ENCODE measurements at regions not wholly inside any gene's neighbourhood (a gene's known extent, or its start where the extent isn't known, plus 50 kb on each side); places are given as distances from the start of the nearest gene placed in this dataset.

DNA sequence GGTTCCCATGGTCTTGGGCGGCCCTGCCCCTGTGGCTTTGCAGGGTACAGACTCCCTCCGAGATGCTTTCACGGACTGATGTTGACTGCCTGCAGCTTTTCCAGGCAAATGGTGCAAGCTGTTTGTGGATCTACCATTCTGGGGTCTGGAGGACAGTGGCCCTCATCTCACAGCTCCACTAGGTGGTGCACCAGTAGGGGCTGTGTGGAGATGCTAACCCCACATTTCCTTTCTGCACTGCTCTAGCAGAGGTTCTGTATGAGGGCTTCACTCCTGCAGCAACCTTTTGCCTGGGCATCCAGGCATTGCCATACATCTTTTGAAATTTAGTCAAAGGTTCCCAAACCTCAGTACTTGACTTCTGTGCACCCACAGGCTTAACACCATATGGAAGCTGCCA, 176.1 kb downstream of the DCAF12L1 start:
- H3K27me3 Mint-ChIP-seq (ENCODE audit: insufficient read depth, low read depth, poor library complexity): no peaks in the 10 kb centered on the region
- DNase-seq (ENCODE audit: low spot score): peak; percentile 8

DNA sequence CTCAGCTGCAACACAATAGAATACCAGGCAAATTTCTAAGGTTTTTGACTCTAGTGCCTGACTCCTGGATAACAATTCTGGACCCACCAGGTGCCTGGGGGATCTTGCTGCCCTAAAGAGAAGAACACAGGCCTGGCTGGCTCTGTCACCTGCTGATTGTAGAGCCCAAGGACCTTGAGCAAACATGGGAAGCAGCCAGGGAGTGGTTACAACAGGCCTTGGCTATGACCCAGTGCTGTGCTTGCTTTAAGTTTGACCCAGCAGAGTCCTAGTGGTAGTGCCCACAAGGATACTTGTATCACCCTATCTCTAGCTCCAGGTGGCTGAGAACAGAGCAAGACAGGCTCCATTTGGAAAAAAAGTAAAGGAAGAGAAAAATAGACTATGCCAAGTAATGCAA, 176.8 kb upstream of the DCAF12L2 start:
- DNase-seq (ENCODE audit: low spot score) (no peak), ATAC-seq (no peak)
- no peaks in the 10 kb centered on the region for H3K27me3 ChIP-seq (ENCODE audit: insufficient read depth)
- no peak overlapping the region for H3K4me3 ChIP-seq
- no peaks in the 10 kb centered on the region for H3K4me1 Mint-ChIP-seq
- H3K4me3 Mint-ChIP-seq: no peak overlapping the region
- no peaks in the 10 kb centered on the region for H3K9me2 ChIP-seq (ENCODE audit: insufficient read depth)
- H3K79me2 ChIP-seq (replicated peaks; ENCODE audit: insufficient read depth): peaks cover 50% of the 10 kb centered on the region
- H3K4me2 ChIP-seq: no peak overlapping the region
- H3K4me1 ChIP-seq (ENCODE audit: insufficient read depth): no peaks in the 10 kb centered on the region
- H3K36me3 Mint-ChIP-seq (ENCODE audit: low read depth): no peaks in the 10 kb centered on the region; the same call in 2 of the 3 replicates
- H3F3A ChIP-seq (replicated peaks; ENCODE audit: low read depth): no peaks in the 10 kb centered on the region
- peaks cover 6% of the 10 kb centered on the region; the same call in 1 of the 3 replicates for H3K9me3 Mint-ChIP-seq
- H3K27ac Mint-ChIP-seq: no peak overlapping the region
- no peak overlapping the region for H2AFZ ChIP-seq
- no peak overlapping the region for H3K27ac ChIP-seq (ENCODE audit: low read depth)
- no peaks in the 10 kb centered on the region for H3K36me3 ChIP-seq (ENCODE audit: insufficient read depth)
- no peaks in the 10 kb centered on the region for H3K27me3 Mint-ChIP-seq (ENCODE audit: insufficient read depth, low read depth, poor library complexity)
- no peaks in the 10 kb centered on the region; the same call in 1 of the 2 replicates for H4K20me1 ChIP-seq (replicated peaks; ENCODE audit: insufficient read depth)
- TF ChIP-seq, protein P1, sequence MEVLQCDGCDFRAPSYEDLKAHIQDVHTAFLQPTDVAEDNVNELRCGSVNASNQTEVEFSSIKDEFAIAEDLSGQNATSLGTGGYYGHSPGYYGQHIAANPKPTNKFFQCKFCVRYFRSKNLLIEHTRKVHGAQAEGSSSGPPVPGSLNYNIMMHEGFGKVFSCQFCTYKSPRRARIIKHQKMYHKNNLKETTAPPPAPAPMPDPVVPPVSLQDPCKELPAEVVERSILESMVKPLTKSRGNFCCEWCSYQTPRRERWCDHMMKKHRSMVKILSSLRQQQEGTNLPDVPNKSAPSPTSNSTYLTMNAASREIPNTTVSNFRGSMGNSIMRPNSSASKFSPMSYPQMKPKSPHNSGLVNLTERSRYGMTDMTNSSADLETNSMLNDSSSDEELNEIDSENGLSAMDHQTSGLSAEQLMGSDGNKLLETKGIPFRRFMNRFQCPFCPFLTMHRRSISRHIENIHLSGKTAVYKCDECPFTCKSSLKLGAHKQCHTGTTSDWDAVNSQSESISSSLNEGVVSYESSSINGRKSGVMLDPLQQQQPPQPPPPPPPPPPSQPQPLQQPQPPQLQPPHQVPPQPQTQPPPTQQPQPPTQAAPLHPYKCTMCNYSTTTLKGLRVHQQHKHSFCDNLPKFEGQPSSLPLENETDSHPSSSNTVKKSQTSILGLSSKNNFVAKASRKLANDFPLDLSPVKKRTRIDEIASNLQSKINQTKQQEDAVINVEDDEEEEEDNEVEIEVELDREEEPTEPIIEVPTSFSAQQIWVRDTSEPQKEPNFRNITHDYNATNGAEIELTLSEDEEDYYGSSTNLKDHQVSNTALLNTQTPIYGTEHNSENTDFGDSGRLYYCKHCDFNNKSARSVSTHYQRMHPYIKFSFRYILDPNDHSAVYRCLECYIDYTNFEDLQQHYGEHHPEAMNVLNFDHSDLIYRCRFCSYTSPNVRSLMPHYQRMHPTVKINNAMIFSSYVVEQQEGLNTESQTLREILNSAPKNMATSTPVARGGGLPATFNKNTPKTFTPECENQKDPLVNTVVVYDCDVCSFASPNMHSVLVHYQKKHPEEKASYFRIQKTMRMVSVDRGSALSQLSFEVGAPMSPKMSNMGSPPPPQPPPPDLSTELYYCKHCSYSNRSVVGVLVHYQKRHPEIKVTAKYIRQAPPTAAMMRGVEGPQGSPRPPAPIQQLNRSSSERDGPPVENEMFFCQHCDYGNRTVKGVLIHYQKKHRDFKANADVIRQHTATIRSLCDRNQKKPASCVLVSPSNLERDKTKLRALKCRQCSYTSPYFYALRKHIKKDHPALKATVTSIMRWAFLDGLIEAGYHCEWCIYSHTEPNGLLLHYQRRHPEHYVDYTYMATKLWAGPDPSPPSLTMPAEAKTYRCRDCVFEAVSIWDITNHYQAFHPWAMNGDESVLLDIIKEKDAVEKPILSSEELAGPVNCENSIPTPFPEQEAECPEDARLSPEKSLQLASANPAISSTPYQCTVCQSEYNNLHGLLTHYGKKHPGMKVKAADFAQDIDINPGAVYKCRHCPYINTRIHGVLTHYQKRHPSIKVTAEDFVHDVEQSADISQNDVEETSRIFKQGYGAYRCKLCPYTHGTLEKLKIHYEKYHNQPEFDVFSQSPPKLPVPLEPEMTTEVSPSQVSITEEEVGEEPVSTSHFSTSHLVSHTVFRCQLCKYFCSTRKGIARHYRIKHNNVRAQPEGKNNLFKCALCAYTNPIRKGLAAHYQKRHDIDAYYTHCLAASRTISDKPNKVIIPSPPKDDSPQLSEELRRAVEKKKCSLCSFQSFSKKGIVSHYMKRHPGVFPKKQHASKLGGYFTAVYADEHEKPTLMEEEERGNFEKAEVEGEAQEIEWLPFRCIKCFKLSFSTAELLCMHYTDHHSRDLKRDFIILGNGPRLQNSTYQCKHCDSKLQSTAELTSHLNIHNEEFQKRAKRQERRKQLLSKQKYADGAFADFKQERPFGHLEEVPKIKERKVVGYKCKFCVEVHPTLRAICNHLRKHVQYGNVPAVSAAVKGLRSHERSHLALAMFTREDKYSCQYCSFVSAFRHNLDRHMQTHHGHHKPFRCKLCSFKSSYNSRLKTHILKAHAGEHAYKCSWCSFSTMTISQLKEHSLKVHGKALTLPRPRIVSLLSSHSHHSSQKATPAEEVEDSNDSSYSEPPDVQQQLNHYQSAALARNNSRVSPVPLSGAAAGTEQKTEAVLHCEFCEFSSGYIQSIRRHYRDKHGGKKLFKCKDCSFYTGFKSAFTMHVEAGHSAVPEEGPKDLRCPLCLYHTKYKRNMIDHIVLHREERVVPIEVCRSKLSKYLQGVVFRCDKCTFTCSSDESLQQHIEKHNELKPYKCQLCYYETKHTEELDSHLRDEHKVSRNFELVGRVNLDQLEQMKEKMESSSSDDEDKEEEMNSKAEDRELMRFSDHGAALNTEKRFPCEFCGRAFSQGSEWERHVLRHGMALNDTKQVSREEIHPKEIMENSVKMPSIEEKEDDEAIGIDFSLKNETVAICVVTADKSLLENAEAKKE (CRISPR knock-in tag; IDR thresholded peaks at IDR 0.05): no peak

More for the DNA sequence above, 176.1 kb downstream of the DCAF12L1 start:
- Mint-ChIP-seq H3K9me3 (no peaks in the 10 kb centered on the region), H3K4me3 (no peak overlapping the region), H3K27ac (no peak overlapping the region), H3K4me1 (no peaks in the 10 kb centered on the region), H3K36me3 (ENCODE audit: low read depth) (peaks cover 4% of the 10 kb centered on the region; the same call in 2 of the 3 replicates)
- Histone ChIP-seq H4K20me1 (replicated peaks; ENCODE audit: insufficient read depth) (no peaks in the 10 kb centered on the region), H3K9me2 (ENCODE audit: insufficient read depth) (no peaks in the 10 kb centered on the region), H3F3A (replicated peaks; ENCODE audit: low read depth) (no peaks in the 10 kb centered on the region), H3K79me2 (replicated peaks; ENCODE audit: insufficient read depth) (peaks cover 15% of the 10 kb centered on the region), H3K36me3 (ENCODE audit: insufficient read depth) (no peaks in the 10 kb centered on the region), H3K27ac (ENCODE audit: low read depth) (no peak overlapping the region), H3K4me2 (no peak overlapping the region), H2AFZ (no peak overlapping the region), H3K4me1 (ENCODE audit: insufficient read depth) (no peaks in the 10 kb centered on the region), H3K4me3 (no peak overlapping the region), H3K27me3 (ENCODE audit: insufficient read depth) (no peaks in the 10 kb centered on the region)
- ATAC-seq: peak; percentile 48
- TF ChIP-seq, protein P2, sequence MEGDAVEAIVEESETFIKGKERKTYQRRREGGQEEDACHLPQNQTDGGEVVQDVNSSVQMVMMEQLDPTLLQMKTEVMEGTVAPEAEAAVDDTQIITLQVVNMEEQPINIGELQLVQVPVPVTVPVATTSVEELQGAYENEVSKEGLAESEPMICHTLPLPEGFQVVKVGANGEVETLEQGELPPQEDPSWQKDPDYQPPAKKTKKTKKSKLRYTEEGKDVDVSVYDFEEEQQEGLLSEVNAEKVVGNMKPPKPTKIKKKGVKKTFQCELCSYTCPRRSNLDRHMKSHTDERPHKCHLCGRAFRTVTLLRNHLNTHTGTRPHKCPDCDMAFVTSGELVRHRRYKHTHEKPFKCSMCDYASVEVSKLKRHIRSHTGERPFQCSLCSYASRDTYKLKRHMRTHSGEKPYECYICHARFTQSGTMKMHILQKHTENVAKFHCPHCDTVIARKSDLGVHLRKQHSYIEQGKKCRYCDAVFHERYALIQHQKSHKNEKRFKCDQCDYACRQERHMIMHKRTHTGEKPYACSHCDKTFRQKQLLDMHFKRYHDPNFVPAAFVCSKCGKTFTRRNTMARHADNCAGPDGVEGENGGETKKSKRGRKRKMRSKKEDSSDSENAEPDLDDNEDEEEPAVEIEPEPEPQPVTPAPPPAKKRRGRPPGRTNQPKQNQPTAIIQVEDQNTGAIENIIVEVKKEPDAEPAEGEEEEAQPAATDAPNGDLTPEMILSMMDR (conservative IDR thresholded peaks at IDR 0.05; ENCODE audit: low read depth in 2 of 2): peak; percentile 31 to 57
- TF ChIP-seq, protein P3, sequence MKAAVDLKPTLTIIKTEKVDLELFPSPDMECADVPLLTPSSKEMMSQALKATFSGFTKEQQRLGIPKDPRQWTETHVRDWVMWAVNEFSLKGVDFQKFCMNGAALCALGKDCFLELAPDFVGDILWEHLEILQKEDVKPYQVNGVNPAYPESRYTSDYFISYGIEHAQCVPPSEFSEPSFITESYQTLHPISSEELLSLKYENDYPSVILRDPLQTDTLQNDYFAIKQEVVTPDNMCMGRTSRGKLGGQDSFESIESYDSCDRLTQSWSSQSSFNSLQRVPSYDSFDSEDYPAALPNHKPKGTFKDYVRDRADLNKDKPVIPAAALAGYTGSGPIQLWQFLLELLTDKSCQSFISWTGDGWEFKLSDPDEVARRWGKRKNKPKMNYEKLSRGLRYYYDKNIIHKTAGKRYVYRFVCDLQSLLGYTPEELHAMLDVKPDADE (IDR thresholded peaks at IDR 0.05): no peak
- no peak for TF ChIP-seq STAT1 (IDR thresholded peaks at IDR 0.05; ENCODE audit: unreplicated experiment)
- no peak for TF ChIP-seq JUNB (IDR thresholded peaks at IDR 0.05; ENCODE audit: unreplicated experiment)
- TF ChIP-seq, protein P4, sequence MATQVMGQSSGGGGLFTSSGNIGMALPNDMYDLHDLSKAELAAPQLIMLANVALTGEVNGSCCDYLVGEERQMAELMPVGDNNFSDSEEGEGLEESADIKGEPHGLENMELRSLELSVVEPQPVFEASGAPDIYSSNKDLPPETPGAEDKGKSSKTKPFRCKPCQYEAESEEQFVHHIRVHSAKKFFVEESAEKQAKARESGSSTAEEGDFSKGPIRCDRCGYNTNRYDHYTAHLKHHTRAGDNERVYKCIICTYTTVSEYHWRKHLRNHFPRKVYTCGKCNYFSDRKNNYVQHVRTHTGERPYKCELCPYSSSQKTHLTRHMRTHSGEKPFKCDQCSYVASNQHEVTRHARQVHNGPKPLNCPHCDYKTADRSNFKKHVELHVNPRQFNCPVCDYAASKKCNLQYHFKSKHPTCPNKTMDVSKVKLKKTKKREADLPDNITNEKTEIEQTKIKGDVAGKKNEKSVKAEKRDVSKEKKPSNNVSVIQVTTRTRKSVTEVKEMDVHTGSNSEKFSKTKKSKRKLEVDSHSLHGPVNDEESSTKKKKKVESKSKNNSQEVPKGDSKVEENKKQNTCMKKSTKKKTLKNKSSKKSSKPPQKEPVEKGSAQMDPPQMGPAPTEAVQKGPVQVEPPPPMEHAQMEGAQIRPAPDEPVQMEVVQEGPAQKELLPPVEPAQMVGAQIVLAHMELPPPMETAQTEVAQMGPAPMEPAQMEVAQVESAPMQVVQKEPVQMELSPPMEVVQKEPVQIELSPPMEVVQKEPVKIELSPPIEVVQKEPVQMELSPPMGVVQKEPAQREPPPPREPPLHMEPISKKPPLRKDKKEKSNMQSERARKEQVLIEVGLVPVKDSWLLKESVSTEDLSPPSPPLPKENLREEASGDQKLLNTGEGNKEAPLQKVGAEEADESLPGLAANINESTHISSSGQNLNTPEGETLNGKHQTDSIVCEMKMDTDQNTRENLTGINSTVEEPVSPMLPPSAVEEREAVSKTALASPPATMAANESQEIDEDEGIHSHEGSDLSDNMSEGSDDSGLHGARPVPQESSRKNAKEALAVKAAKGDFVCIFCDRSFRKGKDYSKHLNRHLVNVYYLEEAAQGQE (IDR thresholded peaks at IDR 0.05; ENCODE audit: unreplicated experiment): no peak
